ENCODE measurements at regions not wholly inside any gene's neighbourhood (a gene's known extent, or its start where the extent isn't known, plus 50 kb on each side); places are given as distances from the start of the nearest gene placed in this dataset.
A peak's percentile ranks its signal among the peaks of the same experiment; 100 is the strongest.

DNA sequence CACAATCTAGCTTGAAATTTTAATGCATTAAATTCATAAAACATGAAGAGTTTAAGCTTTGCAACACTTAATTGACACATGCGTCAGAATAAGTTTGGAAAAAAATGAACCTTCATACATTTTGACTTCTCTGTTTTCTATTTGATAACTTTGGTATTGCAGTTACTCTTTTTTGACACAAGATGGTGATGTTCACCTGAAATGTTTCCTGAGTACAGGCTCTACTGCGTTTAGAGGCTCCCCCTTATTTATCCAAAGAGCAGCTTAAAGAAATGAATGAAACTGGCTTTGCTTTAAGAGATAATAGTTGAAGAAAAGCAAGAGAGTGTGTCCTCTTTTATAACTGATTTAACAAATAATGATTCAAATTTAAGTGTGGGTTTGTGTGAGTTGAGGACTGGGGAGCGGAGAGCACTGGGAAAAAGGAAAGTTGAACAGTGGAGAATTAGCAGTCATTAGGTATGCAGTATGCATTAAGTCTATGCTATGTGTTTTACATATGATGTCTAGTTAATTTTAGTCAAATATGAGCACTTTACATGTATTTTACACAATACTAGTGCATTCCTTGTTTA lies 180.6 kb upstream of the NUDT6 start:
- no peak for TF ChIP-seq TAF1 (IDR thresholded peaks at IDR 0.05; ENCODE audit: low read depth)
- TF ChIP-seq MXI1 (conservative IDR thresholded peaks at IDR 0.05; ENCODE audit: poor library complexity, severe bottlenecking), result no peak
- TF ChIP-seq EZH2 (IDR thresholded peaks at IDR 0.05; ENCODE audit: borderline replicate concordance, insufficient read depth, low read length, poor library complexity, severe bottlenecking), result no peak
- TF ChIP-seq, protein P1, sequence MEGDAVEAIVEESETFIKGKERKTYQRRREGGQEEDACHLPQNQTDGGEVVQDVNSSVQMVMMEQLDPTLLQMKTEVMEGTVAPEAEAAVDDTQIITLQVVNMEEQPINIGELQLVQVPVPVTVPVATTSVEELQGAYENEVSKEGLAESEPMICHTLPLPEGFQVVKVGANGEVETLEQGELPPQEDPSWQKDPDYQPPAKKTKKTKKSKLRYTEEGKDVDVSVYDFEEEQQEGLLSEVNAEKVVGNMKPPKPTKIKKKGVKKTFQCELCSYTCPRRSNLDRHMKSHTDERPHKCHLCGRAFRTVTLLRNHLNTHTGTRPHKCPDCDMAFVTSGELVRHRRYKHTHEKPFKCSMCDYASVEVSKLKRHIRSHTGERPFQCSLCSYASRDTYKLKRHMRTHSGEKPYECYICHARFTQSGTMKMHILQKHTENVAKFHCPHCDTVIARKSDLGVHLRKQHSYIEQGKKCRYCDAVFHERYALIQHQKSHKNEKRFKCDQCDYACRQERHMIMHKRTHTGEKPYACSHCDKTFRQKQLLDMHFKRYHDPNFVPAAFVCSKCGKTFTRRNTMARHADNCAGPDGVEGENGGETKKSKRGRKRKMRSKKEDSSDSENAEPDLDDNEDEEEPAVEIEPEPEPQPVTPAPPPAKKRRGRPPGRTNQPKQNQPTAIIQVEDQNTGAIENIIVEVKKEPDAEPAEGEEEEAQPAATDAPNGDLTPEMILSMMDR (IDR thresholded peaks at IDR 0.05; ENCODE audit: poor library complexity, severe bottlenecking), result peak; percentile 84
- peak; percentile 86 for TF ChIP-seq RAD21 (conservative IDR thresholded peaks at IDR 0.05)
- TF ChIP-seq, protein P2, sequence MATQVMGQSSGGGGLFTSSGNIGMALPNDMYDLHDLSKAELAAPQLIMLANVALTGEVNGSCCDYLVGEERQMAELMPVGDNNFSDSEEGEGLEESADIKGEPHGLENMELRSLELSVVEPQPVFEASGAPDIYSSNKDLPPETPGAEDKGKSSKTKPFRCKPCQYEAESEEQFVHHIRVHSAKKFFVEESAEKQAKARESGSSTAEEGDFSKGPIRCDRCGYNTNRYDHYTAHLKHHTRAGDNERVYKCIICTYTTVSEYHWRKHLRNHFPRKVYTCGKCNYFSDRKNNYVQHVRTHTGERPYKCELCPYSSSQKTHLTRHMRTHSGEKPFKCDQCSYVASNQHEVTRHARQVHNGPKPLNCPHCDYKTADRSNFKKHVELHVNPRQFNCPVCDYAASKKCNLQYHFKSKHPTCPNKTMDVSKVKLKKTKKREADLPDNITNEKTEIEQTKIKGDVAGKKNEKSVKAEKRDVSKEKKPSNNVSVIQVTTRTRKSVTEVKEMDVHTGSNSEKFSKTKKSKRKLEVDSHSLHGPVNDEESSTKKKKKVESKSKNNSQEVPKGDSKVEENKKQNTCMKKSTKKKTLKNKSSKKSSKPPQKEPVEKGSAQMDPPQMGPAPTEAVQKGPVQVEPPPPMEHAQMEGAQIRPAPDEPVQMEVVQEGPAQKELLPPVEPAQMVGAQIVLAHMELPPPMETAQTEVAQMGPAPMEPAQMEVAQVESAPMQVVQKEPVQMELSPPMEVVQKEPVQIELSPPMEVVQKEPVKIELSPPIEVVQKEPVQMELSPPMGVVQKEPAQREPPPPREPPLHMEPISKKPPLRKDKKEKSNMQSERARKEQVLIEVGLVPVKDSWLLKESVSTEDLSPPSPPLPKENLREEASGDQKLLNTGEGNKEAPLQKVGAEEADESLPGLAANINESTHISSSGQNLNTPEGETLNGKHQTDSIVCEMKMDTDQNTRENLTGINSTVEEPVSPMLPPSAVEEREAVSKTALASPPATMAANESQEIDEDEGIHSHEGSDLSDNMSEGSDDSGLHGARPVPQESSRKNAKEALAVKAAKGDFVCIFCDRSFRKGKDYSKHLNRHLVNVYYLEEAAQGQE (IDR thresholded peaks at IDR 0.05; ENCODE audit: borderline replicate concordance), result no peak
- no peak for TF ChIP-seq POLR2AphosphoS5 (IDR thresholded peaks at IDR 0.05)
- no peak for TF ChIP-seq EP300 (conservative IDR thresholded peaks at IDR 0.05; ENCODE audit: poor library complexity, severe bottlenecking)
- peak; percentile 92 for TF ChIP-seq SMC3 (conservative IDR thresholded peaks at IDR 0.05; ENCODE audit: poor library complexity)
- Histone ChIP-seq H3K9me2 (ENCODE audit: insufficient read depth, low read length) (no peaks in the 10 kb centered on the region), H3K4me3 (ENCODE audit: low read length) (no peak overlapping the region), H3K79me2 (replicated peaks; ENCODE audit: insufficient read depth, low read length) (no peaks in the 10 kb centered on the region), H3K36me3 (ENCODE audit: insufficient read depth, low read length) (no peaks in the 10 kb centered on the region), H3K9ac (ENCODE audit: low read length) (no peak overlapping the region), H2AFZ (ENCODE audit: low read depth, low read length) (no peak overlapping the region), H4K20me1 (ENCODE audit: insufficient read depth) (no peaks in the 10 kb centered on the region), H3F3A (ENCODE audit: insufficient read depth, low read length, poor library complexity, severe bottlenecking) (no peaks in the 10 kb centered on the region), H3K4me2 (ENCODE audit: low read length) (no peak overlapping the region), H3K9me3 (ENCODE audit: low read length) (no peaks in the 10 kb centered on the region), H3K27me3 (ENCODE audit: insufficient read depth, low read depth, low read length) (no peaks in the 10 kb centered on the region), H3K27ac (ENCODE audit: low read length) (no peak overlapping the region)

DNA sequence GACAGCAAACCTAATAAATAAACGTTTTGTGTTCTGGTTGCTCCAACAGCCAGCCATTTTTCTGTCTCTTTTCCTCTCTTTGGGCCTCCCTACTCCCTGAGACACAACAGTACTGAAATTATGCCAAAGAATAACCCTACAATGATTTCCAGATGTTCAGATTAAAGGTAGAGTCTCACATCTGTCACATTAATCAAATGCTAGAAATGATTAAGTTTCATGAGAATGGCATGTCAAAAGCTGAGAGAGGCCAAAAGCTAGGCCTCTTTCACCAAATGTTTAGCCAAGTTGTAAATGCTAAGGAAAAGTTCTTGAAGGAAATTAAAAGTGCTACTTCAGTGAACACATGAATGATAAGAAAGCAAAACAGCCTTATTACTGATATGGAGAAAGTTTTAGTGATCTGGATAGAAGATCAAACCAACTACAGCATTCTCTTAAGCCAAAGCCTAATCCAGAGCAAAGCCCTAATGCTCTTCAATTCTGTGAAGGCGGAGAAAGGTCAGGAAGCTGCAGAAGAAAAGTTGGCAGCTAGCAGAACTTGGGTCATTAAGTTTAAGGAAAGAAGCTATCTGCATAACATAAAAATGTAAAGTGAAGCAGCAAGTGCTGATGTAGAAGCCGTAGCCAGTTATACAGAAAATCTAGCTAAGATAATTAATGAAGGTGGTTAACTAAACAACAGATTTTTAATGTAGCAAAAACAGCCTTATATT lies 182.1 kb upstream of the NUDT6 start:
- no peaks in the 10 kb centered on the region for H3K36me3 ChIP-seq (ENCODE audit: insufficient read depth, low read length)
- H3K27me3 ChIP-seq (ENCODE audit: insufficient read depth, low read depth, low read length), result no peaks in the 10 kb centered on the region
- TF ChIP-seq, protein P2 (IDR thresholded peaks at IDR 0.05; ENCODE audit: borderline replicate concordance), result no peak
- TF ChIP-seq EP300 (conservative IDR thresholded peaks at IDR 0.05; ENCODE audit: poor library complexity, severe bottlenecking) (no peak), MXI1 (conservative IDR thresholded peaks at IDR 0.05; ENCODE audit: poor library complexity, severe bottlenecking) (no peak), EZH2 (IDR thresholded peaks at IDR 0.05; ENCODE audit: borderline replicate concordance, insufficient read depth, low read length, poor library complexity, severe bottlenecking) (no peak), RAD21 (conservative IDR thresholded peaks at IDR 0.05) (no peak), POLR2AphosphoS5 (IDR thresholded peaks at IDR 0.05) (no peak), SMC3 (conservative IDR thresholded peaks at IDR 0.05; ENCODE audit: poor library complexity) (no peak), TAF1 (IDR thresholded peaks at IDR 0.05; ENCODE audit: low read depth) (no peak)
- TF ChIP-seq, protein P1 (IDR thresholded peaks at IDR 0.05; ENCODE audit: poor library complexity, severe bottlenecking), result no peak
- H2AFZ ChIP-seq (ENCODE audit: low read depth, low read length), result no peak overlapping the region
- H3F3A ChIP-seq (ENCODE audit: insufficient read depth, low read length, poor library complexity, severe bottlenecking), result no peaks in the 10 kb centered on the region
- no peak overlapping the region for H3K27ac ChIP-seq (ENCODE audit: low read length)
- no peak overlapping the region for H3K9ac ChIP-seq (ENCODE audit: low read length)
- no peak overlapping the region for H3K4me2 ChIP-seq (ENCODE audit: low read length)
- H3K9me2 ChIP-seq (ENCODE audit: insufficient read depth, low read length), result no peaks in the 10 kb centered on the region
- no peaks in the 10 kb centered on the region for H4K20me1 ChIP-seq (ENCODE audit: insufficient read depth)
- H3K79me2 ChIP-seq (replicated peaks; ENCODE audit: insufficient read depth, low read length), result no peaks in the 10 kb centered on the region
- H3K4me3 ChIP-seq (ENCODE audit: low read length), result no peak overlapping the region
- H3K9me3 ChIP-seq (ENCODE audit: low read length), result no peaks in the 10 kb centered on the region
